ENCODE measurements at regions not wholly inside any gene's neighbourhood (a gene's known extent, or its start where the extent isn't known, plus 50 kb on each side); places are given as distances from the start of the nearest gene placed in this dataset.
A peak's percentile ranks its signal among the peaks of the same experiment; 100 is the strongest.

- no peak for DNase-seq
These were observed 53.0 kb upstream of the SMOX start for GRCh38 chr20:4095639-4096038.

DNA sequence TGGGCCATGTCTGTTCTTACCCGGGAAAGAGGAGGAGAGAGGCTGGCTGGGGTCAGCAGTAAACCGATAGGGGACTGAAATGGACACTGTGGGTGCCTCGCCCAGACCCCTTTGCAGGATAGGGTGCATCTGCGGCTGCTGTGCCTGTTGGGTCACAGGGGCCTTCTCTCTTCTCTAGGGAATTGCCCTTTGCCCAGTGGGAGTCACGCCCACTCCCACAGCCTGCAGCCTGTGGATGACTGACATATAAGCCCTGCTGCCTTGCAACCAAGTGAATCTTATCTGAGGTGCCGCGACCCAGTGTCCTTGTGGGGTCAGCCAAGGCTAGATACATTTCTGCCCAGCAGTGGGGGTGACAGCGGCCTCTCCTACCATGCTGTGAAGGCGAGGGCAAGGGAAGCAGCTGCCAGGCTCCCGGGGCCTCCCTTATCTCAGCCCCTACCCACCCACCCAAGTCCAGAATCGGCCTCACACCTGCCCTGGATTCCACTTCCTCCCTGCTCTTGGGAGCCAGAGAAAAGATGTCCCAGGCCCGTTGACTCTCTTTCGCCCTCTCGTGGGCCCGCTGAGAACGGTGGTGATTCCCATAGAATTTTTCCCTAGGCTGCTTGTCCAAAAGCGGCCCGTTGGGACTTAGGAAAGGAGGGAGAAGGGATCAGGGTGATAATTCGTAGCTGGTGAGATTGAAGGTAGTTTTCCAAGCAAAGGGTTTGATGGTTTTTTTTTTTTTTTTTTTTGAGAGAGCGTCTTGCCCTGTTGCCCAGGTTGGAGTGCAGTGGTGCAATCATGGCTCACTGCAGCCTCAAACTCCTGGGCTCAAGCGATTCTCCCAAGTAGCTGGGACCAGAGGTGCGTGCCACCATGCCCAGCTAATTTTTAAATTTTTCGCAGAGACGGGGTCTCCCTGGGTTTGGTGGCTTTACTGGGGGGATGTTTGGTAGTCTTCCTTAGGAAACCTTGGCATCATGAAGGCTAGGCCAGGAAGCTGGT lies 56.8 kb upstream of the SMOX start:
- peak; percentile 50 to 60 for DNase-seq

- DNase-seq: no peak
These were observed 57.7 kb upstream of the SMOX start for GRCh38 chr20:4090756-4091489.

DNA sequence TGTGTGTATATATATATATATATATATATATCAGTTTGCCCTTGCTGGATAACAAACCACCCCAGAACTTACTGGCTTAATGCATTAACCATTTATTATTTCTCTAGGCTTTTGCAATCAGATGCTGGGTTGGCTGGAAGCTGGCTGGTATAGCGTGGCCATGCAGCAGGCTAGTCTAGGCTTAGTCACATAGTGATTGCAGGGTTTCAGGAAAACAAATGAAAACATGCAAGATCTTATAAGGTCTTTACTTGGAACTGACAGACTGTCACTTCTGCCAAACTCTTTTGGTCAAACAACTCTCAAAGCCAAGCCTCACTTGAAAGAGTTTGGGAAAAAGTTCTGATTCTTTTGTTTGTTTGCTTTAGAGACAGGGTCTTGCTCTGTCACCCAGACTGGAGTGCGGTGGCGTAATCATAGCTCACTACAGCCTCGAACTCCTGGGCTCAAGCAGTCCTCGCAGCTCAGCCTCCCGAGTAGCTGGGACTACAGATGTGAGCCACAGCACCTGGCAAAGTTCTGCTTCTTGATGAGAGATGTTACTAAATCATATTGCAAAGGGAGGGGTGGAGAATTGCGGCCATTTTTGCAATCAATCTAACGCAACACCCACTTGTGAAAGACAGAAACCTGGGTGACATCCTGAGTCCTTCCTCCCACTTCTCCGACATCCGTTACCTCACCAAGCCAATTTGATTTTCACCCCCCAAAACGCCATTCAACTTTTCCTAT lies 58.7 kb upstream of the SMOX start:
- DNase-seq: peak; percentile 73 to 89

- DNase-seq: no peak
These were observed 59.9 kb upstream of the SMOX start for GRCh38 chr20:4088766-4089165.

- no peak for DNase-seq
These were observed 60.7 kb upstream of the SMOX start for GRCh38 chr20:4087923-4088322.

DNA sequence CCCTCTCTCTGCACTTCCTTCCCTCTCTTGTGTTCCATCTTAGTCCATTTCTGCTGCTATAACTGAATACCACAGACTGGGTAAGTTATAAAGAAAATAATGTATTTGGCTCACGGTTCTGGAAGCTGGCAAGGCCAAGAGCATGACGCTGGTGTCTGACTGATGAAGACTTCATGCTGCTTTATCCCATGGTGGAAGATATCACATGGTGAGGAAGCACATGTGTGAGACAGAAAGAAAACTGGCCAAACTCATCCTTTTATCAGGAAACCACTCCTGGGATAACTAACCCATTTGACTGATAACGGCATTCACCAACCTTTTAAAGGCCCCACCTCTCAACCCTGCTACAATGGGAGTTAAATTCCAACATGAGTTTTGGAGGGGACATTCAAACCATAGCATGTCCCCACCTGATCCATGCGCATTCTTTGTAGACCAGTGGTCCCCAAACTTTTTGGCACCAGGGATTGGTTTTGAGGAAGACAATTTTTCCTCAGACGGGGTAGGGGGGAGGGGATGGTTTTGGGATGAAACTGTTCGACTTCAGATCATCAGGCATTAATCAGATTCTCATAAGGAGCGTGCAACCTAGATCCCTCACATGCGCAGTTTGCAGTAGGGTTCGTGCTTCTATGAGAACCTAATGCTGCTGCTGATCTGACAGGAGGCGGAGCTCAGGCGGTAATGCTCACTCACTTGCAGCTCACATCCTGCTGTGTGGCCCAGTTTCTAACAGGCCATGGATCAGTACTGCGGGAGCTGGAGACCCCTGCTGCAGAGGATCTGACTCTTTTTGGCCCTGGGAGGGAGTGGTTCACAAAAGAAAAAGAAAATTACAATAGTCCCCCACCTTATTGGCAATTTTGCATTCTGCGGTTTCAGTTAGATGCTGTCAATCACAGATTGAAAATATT lies 61.6 kb upstream of the SMOX start:
- DNase-seq: no peak

DNA sequence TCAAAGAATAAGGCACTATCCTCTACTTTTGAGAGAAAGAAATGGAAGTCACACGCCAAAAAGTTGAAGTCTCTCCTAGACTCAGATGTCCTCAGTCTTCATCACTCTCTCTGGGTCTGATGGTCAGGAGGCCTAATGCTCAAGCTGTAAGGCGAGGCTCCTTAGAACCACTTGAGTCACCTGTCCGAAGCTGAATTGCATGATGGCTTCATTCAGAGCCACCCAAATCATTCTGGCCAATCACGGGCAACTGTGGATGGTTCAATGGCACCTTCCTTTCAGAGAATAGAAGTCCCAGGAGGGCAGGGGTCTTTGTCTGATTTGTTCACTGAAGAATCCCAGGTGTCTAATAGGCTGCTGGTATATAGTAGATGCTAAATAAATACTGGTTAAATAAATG lies 63.9 kb upstream of the SMOX start:
- DNase-seq: no peak

DNA sequence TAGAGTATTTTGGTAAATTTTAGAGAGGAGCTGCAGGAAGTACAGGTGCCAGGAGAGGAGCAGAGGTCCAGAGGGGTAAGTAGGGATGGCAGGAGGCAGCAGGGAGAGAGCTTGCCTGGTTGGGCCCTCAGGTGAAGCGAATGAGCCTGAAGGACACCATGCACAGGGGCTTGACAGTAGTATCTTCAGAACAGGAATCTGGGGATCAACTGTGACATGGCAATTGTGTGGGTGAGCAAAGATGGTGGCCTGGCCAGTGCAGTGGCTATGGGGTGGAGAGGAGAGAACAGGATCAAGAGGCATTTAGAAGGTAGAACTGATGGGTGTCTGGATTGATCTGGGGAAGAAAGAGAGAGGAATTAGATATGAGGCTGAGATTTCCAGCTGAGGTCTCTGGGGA lies 64.5 kb upstream of the SMOX start:
- no peak for DNase-seq

DNA sequence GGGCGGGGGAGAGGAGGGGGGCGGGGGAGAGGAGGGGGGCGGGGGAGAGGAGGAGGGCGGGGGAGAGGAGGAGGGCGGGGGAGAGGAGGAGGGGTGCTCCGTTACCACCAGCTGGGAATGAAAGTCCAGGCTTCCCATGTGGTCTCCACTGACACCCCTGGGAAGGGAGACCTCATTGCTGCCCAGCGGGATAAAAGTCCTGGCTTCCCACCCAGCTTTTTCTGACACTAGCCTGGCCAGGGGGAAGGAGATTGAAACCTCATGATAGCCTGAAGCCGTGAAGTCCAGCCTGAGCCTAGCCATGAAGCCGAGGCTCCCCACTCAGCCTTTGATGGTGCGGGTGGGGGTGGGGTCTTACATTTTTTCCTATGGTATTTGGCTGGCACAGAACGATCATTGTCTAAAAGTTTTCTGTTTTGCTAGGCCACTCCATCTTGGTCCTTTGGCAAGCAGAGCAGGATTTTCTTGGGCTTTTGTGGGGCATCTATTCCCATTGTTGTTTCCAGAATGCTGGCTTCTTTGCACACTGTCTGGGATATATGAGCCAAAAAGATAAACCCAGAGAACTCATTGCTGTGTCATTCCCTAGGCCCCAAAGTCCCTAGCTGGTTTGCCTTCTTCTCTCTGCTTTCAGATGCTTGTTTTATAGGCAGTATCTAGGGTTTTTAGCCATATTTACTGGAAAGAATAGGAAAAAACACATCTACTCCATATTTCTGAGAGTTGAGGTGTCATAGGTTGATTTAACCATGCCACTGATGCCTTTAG lies 65.3 kb upstream of the SMOX start:
- no peak for DNase-seq

- peak; percentile 78 to 83 for DNase-seq
These were observed 66.1 kb upstream of the SMOX start for GRCh38 chr20:4082406-4083097.

- DNase-seq: no peak
These were observed 66.1 kb upstream of the RNF24 start for GRCh38 chr20:4081421-4081820.

GRCh38 chr20:4076671-4077070 lies 61.3 kb upstream of the RNF24 start:
- DNase-seq: no peak

- DNase-seq: no peak
These were observed 60.7 kb upstream of the RNF24 start for GRCh38 chr20:4076033-4076432.

- peak; percentile 43 to 60 for DNase-seq
These were observed 59.6 kb upstream of the RNF24 start for GRCh38 chr20:4074877-4075455.

DNA sequence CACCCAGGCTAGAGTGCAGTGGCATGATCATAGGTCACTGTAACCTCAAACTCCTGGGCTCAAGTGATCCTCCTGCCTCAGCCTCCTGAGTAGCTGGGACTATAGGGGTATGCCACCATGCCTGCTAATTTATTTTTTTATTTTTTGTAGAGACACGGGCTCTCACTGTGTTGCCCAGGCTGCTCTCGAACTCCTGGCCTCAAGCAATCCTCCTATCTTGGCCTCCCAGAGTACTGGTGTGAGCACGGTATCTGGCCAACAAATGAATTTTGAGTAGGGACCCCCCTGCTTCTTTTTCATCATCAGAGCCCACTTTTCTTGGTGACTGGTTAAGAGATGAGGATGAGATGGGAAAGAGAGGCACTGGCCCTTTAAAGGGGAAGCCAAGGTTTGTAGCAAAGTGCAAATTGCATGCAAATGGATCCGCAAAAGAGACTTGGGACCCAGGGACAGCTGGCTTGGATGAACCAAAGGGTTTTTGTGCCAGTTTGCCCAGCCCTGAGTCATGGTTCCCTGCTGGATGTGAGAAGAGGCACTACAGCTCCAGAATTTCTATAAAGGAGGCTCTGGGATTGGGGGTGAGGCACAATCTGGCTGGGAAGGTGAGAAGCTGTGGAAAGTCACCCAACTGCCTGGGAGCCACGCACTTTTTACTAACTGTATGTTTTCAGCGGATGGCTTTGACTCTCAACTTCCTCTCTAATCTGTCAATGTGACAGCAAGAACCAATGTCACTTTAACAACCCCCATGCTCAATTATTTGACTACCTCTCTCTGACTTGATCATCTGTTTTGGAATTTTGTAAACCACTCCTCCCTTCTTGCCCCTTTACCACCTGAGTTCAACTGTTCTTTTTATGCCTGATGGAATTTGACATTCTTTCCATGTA lies 58.7 kb upstream of the RNF24 start:
- no peak for DNase-seq

DNA sequence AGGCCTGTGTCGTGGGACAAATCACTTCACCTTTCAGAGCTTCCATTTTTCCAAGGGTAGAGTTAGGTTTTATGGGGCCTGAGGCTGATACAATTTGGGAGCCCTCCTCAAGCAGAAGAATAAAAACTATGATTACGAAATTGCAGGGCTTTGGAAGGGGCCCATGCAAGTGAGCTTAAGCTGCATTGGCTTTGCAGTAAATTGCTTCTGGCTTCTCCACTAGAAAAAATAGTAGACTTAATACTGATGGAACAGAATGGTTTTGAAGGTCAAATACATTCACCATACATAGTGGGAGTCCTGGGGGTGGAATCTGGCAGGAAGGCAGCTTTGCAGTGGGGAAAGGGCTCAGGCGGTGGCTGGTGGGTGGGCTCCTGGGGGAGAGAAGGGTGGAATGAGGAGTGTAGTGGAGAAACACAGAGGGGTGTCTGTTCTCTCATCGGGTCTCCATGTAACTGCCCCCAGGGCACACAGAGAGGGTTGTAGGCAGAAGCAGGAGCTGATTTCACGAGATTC lies 55.9 kb upstream of the RNF24 start:
- no peak for DNase-seq

GRCh38 chr20:4070323-4071177 lies 55.2 kb upstream of the RNF24 start:
- DNase-seq: no peak

Data from inflammatory macrophage (primary cell).